ACC112 (cell line): ENCODE measurements at regions not wholly inside any gene's neighbourhood (a gene's known extent, or its start where the extent isn't known, plus 50 kb on each side); places are given as distances from the start of the nearest gene placed in this dataset.
"Not testable (repeated sequence)": the region's sequence is repeated elsewhere in the genome, so short reads cannot be mapped to it uniquely, and the experiment has no call there.

ENCODE experiments used
- H2AFZ ChIP-seq: fragments of 200-600 bp; sonication (generic); one replicate; pipeline ENCODE4 v1.6.0; 2017; ENCODE audit warnings: antibody characterized with exemption, low read length; ENCODE audit not compliant: unreplicated experiment
- H3K27ac ChIP-seq: fragments of 200-600 bp; sonication (generic); 2 replicates; pipeline ENCODE4 v1.5.1; 2014; ENCODE audit warnings: low read depth, mild to moderate bottlenecking, antibody characterized with exemption, low read length, moderate library complexity
- H3K27me3 ChIP-seq: fragments of 200-600 bp; sonication (generic); 2 replicates; pipeline ENCODE4 v1.6.1; 2014; ENCODE audit warnings: mild to moderate bottlenecking, antibody characterized with exemption, low read length, moderate library complexity, mixed read lengths; ENCODE audit not compliant: insufficient read depth
- H3K36me3 ChIP-seq: fragments of 200-600 bp; sonication (generic); 2 replicates; pipeline ENCODE4 v1.6.1; 2016; ENCODE audit warnings: mild to moderate bottlenecking, antibody characterized with exemption, low read length, moderate library complexity, mixed read lengths; ENCODE audit not compliant: insufficient read depth
- H3K4me1 ChIP-seq: fragments of 200-600 bp; sonication (generic); one replicate; pipeline ENCODE4 v1.6.1; 2016; ENCODE audit warnings: low read length, mixed read lengths; ENCODE audit not compliant: insufficient read depth, unreplicated experiment, control insufficient read depth
- H3K4me3 ChIP-seq: fragments of 200-600 bp; sonication (generic); 2 replicates; pipeline ENCODE4 v1.5.1; 2014; ENCODE audit warnings: mild to moderate bottlenecking, low read depth, low read length
- H3K79me2 ChIP-seq: fragments of 200-600 bp; sonication (generic); one replicate; pipeline ENCODE4 v1.6.0; 2016; ENCODE audit warnings: low read length; ENCODE audit not compliant: control insufficient read depth, unreplicated experiment, insufficient read depth

DNA sequence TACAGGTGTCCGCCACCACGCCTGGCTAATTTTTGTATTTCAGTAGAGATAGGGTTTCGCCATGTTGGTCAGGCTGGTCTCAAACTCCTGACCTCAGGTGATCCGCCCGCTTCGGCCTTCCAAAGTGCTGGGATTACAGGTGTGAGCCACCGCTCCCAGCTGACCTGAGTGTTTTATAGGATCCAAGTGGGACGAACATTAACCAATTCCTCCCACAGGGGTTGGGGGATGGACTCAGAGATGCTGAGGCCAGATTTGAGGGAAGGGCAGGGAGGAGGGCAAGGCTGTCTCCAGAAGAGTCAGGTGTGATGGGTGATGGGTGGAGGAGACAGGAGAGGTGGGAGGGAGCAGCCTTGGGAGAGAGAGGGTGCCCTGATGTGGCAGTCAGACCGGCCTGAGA, 65.0 kb upstream of the SMAD6 start:
- H3K27ac ChIP-seq, H3K36me3 ChIP-seq, H3K4me1 ChIP-seq, H2AFZ ChIP-seq, H3K79me2 ChIP-seq, H3K27me3 ChIP-seq, H3K4me3 ChIP-seq: not testable (repeated sequence)

DNA sequence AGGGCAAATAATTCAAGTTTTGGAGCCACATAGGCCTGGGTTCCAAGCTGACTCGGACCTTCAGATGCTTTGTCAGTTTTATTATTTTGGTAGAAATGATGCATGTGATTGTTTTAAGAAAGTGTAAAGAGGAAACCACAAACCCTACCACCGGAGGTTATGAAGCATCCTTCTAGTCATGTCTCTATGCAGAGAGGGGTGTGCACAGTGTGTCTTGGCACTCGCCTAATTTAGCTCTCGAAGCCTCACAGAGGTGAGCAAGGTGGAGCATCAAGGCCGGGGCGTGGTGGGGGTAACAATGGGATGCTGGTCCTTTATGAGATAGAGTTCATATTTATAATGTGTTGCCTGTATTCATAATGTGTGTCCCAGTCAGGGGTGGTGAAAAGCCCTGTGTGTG, 63.7 kb upstream of the SMAD6 start:
- H3K79me2 ChIP-seq = no peaks in the 10 kb centered on the region
- no peak overlapping the region for H3K27ac ChIP-seq
- no peaks in the 10 kb centered on the region for H3K27me3 ChIP-seq
- H2AFZ ChIP-seq = no peak overlapping the region
- H3K36me3 ChIP-seq = no peaks in the 10 kb centered on the region
- peaks cover 3% of the 10 kb centered on the region for H3K4me1 ChIP-seq
- no peak overlapping the region for H3K4me3 ChIP-seq

DNA sequence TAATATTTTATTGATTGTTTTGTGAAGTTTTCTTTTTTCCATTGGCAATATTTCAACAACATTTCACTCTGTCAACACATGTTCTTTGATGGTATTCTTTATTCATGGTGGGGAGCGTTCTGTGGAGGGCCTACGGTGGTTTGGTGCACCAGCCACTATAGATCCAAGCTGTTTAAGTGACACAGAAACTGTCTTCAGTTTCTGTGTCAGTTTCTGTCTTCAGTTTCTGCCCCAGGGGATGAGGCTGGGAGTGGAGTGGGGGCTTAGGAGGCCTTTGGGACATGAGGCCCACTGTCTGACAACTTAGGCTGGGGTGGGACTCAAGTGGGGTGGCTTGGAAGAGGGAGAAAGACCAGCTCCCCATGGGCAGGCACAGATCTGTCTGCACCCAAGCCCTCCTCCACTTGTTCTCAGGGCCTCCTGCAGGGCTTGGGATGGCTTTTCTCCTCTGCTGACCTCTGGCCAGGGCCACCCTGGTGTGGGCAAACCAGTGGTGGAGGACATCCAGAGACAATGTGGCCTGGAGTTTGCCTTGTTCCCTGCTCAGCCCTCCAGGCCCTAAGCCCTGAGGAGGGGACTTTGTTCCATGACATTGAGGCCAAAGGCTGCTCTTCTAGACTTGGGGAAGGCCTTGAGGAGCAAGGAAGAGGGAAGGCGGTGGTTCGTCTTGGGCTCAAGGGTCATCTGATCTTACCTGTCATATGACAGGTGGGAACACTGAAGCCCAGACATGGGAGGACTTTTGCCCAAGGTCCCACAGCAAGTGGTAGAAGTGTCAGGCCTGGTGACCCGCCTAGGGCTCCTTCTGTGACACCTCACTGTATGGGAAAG, 60.3 kb upstream of the SMAD6 start:
- Histone ChIP-seq H3K4me1 (peaks cover 25% of the 10 kb centered on the region), H3K36me3 (no peaks in the 10 kb centered on the region), H3K4me3 (no peak overlapping the region), H3K79me2 (no peaks in the 10 kb centered on the region), H3K27ac (no peak overlapping the region), H2AFZ (no peak overlapping the region), H3K27me3 (no peaks in the 10 kb centered on the region)

DNA sequence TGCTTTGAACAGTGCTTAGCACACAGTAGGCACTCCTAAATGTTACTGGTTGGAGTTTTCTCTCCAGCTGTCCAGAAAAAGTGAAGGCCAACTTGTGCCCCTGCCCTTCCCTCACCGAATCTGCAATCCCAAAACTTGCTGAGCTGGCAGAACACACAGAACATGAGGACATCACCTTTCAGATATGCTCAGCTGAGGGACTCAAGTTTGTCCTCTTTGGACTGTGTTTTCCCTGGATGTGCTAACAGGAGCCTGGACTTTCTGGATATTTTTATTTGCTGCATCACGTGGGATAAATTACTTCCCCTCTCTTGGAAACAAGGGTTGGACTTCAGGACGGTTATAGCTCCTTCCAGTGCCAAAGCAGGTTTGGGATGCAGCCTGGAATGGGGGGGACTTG, 59.5 kb upstream of the SMAD6 start:
- no peak overlapping the region for H3K4me3 ChIP-seq
- H3K27me3 ChIP-seq = no peaks in the 10 kb centered on the region
- no peaks in the 10 kb centered on the region for H3K36me3 ChIP-seq
- H3K27ac ChIP-seq = no peak overlapping the region
- H2AFZ ChIP-seq = no peak overlapping the region
- H3K4me1 ChIP-seq = peaks cover 34% of the 10 kb centered on the region
- H3K79me2 ChIP-seq = no peaks in the 10 kb centered on the region

DNA sequence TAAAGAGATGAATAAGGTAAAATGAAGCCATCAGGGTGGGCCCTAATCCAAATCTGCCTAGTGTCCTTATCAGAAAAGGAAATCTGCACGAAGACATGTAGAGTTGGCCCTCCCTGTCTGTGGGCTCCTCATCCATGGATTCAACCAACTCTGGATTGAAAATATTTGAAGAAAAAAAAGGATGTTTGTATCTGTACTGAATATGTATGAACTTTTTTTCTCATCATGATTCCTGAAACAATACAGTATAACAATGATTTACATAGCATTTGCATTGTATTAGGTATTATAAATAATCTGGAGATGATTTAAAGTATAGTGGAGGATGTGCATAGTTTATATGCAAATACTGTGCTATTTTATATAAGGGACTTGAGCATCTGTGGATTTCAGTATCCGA, 59.0 kb upstream of the SMAD6 start:
- Histone ChIP-seq H2AFZ (no peak overlapping the region), H3K27me3 (no peaks in the 10 kb centered on the region), H3K27ac (no peak overlapping the region), H3K79me2 (no peaks in the 10 kb centered on the region), H3K4me1 (peaks cover 34% of the 10 kb centered on the region), H3K4me3 (no peak overlapping the region), H3K36me3 (no peaks in the 10 kb centered on the region)

DNA sequence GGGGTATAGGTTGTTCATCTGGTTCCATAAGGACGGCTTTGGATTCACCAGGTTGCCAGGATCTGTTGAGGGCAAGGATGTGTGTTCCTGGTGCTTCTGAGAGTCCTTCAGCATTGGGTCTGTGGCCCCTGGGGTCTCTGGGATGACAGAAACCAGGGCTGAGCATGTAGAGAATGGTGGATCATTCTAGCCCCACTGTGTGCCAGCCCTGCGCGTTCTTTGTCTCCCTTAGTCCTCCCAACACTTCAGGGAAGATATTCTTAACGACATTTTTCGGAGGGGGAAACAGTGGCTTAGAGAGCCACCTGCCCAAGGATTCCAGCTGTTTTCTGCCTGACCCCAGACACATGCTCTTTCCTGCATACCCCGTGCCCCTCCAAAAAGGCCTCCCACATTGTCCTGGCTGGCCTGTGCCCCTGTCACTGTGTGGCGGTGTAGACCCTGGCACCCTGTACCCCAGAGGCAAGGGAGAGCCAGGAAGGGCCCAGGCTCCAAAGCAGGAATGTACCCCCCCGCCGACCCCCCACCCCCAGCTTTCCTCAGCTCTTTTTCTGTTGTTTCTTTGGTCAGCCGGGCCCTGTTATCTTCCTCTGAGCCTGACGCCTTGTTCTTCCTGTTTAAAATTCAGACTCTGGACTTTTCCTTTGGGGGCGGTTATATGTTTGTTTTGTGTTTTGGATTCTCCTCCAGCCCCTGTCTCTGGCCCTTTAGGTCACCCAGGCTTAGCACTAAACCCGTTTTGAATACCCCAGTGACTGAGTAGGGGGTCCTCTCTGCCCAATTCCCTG, 57.8 kb upstream of the SMAD6 start:
- H3K27me3 ChIP-seq = no peaks in the 10 kb centered on the region
- H3K4me1 ChIP-seq = peaks cover 34% of the 10 kb centered on the region
- H2AFZ ChIP-seq = no peak overlapping the region
- H3K36me3 ChIP-seq = no peaks in the 10 kb centered on the region
- H3K27ac ChIP-seq = no peak overlapping the region
- H3K4me3 ChIP-seq = no peak overlapping the region
- H3K79me2 ChIP-seq = no peaks in the 10 kb centered on the region

DNA sequence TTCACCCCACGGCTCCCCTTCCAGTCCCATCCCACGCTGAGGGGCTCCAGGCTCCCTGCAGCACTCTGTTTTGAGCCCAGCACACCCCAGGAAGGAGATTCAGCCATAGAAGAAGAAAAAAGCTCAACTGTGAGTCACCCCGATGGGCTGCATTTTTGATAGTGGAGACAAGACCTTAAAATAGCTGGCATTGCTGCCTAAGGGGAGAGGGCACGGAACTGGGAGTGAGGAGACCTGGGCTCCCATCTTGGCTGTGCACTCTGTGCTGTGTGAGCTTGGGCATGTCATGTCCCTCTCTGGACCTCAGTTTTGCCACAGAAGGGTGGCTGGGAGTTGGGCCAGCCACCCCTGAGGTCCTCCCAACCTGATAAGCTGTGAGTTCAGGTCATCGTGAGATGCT, 57.2 kb upstream of the SMAD6 start:
- Histone ChIP-seq H3K27me3 (no peaks in the 10 kb centered on the region), H3K79me2 (no peaks in the 10 kb centered on the region), H3K4me1 (peaks cover 31% of the 10 kb centered on the region), H3K27ac (no peak overlapping the region), H3K36me3 (no peaks in the 10 kb centered on the region), H3K4me3 (no peak overlapping the region), H2AFZ (no peak overlapping the region)

DNA sequence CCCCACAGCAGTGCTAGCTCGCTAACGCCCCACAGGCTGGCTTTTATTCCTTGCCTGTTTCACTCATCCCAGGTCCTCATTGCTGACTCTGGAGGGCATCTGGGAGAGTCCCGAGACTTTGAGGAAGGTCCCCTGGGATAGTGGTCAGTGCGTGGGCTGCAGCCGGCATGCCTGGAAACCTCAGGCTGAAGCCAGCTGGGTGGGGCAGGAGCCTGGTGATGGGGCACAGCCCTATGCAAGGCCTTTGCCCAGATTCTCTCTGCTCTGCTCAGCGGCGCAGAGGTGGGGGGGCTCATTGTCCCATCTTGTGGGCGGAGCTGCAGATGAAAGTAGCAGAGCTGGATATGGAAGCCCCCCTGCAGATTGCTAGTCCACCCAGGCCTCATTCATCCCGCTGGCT, 55.7 kb upstream of the SMAD6 start:
- Histone ChIP-seq H3K27me3 (no peaks in the 10 kb centered on the region), H3K4me3 (no peak overlapping the region), H3K27ac (no peak overlapping the region), H2AFZ (no peak overlapping the region), H3K36me3 (no peaks in the 10 kb centered on the region), H3K79me2 (no peaks in the 10 kb centered on the region), H3K4me1 (peaks cover 41% of the 10 kb centered on the region)

DNA sequence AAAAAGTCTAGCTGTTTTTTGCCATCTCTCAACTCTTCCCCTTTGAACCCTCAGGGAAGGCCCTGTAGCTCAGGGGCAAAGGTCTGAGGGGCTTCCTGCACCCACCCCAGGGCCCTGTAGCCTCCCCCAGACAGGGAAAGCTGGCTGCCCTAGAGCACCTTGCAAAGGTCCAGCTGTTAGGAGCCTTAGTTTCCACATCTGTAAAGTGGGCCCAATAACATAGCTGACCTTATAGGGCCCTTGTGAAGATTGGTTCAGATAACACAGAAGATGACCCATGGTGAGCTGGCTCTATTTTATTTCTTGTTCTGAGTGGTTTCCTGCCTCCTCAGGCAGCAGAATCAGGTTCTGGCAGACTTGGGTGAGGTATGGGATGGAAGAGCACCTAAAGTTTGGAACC, 55.2 kb upstream of the SMAD6 start:
- Histone ChIP-seq H2AFZ (no peak overlapping the region), H3K27ac (no peak overlapping the region), H3K36me3 (no peaks in the 10 kb centered on the region), H3K79me2 (no peaks in the 10 kb centered on the region), H3K27me3 (no peaks in the 10 kb centered on the region), H3K4me1 (peaks cover 41% of the 10 kb centered on the region), H3K4me3 (no peak overlapping the region)

DNA sequence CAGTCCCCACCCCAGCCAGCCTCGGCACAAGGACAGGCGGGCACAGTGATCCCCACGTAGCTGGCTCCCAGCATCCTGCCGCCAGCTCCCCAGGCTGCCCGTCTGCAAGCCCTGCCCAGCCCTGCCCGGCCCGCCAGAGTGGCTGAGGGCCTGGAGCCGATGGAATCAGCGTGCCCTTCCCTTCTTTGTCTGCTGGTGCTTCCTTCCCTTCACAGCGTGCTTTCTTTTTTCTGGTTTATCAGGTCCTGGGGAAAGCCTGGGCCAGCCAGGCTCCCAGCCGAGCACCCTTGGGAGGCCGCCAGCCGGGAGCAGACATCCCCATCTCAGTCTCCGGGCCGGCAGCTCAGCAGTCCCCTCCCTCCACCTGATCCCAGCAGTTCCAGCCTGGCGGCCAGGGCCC, 54.7 kb upstream of the SMAD6 start:
- no peak overlapping the region for H2AFZ ChIP-seq
- no peak overlapping the region for H3K27ac ChIP-seq
- H3K27me3 ChIP-seq = no peaks in the 10 kb centered on the region
- peaks cover 41% of the 10 kb centered on the region for H3K4me1 ChIP-seq
- H3K36me3 ChIP-seq = no peaks in the 10 kb centered on the region
- H3K4me3 ChIP-seq = no peak overlapping the region
- no peaks in the 10 kb centered on the region for H3K79me2 ChIP-seq

DNA sequence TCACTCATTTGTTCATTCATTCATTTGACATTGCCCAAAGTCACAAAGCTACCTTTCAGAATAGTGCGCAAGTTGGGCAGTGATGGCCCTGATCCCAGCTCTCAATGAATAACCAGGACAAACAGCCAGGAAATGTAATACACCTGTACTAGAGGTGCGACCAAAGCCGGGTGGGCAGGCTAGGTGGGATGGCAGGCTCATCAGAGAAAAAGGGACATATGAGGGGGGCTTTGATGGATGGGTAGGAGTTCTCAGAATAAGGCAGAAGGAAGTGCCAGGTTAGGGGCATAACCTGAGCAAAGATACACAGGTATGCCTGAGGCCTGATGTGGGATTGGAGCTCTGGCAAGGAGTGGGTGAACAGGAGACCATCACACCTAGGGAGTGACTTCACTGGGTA, 53.4 kb upstream of the SMAD6 start:
- Histone ChIP-seq H3K4me3 (no peak overlapping the region), H3K4me1 (peaks cover 41% of the 10 kb centered on the region), H2AFZ (no peak overlapping the region), H3K27me3 (no peaks in the 10 kb centered on the region), H3K27ac (no peak overlapping the region), H3K36me3 (no peaks in the 10 kb centered on the region), H3K79me2 (no peaks in the 10 kb centered on the region)
